Erythroblast (primary cell): ENCODE measurements at regions not wholly inside any gene's neighbourhood (a gene's known extent, or its start where the extent isn't known, plus 50 kb on each side); places are given as distances from the start of the nearest gene placed in this dataset.

Experiments used
- DNase-seq, 2 experiments: peaks; one replicate each; lab custom pipeline; 2025; lab: John Stamatoyannopoulos, UW
- GATA1 ChIP-seq: IDR thresholded peaks from 2 replicates; pipeline ENCODE4 v1.6.1; 2011; ENCODE audit warnings: low read depth, mild to moderate bottlenecking, control low read depth, low read length, moderate library complexity
- POLR2A ChIP-seq: IDR thresholded peaks from 2 replicates; pipeline ENCODE4 v1.6.1; 2011; ENCODE audit warnings: mild to moderate bottlenecking, low read length

DNA sequence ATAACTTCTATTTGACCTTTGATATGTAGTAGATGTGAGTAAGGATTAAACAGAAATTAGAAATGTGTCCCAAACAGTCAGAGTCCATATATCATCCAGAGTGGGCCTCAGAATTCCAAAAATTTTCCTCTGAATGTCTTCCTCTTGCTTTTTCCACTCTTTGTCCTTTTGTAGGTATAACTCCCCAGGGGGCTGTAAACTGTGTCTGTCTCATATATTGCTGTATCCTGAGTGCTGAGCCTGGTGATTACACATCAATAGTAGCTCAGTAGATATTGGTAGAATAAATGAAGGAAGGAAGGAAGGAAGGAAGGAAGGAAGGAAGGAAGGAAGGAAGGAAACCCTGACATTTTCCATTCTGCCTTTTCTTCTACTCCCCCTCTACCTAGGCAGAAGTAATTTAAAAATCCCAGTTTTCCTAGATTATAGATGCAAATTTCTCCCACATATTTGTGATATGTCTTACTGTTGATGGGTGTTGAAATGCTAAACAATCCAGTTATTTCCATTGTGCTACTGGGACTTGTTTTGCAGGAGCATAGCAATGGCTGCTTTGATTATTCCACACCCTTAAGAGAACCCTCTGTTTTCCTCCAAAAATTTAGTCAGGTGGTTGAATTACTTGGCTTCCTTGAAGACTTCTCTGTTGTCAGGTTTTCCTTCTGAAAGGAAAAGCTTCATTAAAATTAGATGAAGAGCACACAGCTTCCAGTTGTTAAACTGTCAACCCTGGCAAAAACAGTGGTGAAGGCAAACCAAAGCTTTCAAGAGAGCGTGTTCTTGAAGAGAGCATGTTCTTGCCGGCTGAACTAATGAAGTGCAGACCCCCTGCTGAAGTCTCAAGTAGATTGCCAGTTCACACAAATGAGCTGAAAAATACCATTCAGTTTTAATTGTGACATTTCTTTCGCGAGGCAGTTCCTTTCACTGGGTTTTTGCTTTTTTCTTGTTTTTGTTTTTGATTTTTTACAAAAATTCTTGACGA lies 147.8 kb downstream of the KCNE4 start:
- DNase-seq, result no peak
- no peak for TF ChIP-seq GATA1

DNA sequence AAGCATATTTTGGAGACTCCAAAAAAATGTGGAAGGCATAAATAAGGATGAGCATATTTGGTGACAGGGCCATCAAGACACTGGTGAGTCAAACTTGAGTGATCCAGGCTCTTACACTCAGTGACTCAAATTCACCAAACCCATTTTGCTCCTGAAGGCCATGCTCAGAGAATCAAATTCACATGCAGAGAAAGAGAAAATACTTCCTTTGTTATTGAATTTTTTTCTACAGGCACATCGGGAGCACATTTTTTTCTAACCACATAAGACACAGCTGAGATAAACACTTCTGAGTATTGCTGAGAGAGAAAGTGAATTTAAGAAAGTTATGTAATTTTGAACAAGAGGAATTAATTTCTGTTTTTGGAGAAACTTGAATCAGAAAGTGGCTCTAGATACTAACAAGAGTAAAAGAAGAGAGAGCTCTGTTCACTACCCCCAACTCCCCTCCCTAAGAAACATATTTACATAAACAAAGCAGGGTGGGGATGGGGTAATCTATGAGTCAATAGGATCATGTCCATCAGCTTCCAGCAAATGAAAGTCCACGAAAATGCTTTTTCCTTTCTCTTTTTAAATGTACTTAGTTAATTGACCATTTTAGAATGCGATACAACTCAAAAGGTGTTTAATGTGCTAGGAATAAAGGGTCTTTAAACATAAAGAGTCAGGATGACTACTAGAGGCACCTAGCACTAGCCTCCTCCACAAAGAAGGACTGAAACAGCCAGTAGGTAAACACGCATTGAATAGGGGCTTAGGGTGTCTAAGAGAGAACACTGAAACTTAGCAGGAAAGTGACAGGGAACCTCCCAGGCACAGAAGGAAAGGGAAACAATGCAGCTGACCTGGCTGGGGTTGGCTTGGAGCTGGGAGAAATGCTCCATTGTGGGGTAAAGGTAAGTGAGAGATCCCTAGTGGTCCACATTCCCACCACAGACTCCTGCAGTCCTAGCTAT lies 152.3 kb downstream of the KCNE4 start:
- no peak for TF ChIP-seq POLR2A
- no peak for TF ChIP-seq GATA1
- no peak for DNase-seq

DNA sequence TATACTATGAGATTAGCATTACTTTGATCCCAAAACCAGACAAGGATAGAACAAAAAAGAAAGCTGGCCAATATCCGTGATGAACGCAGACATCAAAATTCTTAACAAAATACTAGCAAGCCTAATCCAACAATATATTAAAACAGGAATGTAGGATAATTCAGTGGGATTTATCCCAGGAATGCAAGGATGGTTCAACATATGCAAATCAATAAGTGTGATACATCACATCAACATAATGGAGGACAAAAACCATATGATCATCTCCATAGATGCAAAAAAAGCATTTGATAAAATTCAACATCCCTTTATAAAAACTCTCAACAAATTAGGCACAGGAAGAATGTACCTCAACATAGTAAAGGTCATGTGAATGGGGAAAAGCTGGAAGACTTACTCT lies 158.5 kb downstream of the KCNE4 start:
- no peak for TF ChIP-seq GATA1
- no peak for TF ChIP-seq POLR2A
- DNase-seq, result no peak

DNA sequence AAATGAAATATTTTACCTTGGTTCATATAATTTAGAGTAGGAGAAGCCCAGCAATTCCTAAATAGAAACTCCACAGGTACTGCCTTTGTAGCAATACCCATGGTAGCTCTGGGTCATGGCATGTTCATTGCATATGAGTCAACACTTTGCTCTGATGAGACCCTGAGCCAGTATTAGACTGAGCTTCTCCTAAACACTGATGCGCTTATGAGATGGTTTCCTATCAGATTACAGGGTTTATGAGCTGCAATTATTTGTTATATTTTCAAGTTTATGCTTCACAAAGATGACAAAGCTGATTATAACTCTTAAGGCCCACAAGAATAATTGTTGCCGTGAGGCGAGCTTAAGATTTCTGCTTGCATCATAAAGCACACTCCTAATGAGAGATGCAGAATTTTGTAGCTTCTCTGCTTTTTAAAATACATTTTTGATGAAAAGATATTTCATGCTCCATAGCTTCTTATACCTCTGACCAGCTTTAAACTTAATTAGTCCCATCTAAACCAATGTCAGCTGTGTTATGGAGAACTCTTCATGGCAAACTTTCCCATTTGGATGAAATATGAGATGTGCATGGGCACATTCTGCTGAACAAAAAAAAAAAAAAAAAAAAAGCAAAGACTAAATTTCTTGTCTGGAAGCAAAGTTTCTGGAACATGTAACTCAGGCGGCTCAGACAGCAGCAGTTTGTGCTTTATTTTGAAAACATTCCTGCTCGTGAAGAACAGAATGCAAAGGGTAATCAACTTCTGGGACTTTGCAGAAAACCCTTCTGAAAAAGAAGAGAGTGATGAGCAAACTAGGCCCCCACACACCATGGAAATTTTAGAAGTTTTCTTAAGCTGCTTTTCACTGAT lies 162.6 kb downstream of the KCNE4 start:
- no peak for TF ChIP-seq POLR2A
- TF ChIP-seq GATA1, result no peak
- no peak for DNase-seq

DNA sequence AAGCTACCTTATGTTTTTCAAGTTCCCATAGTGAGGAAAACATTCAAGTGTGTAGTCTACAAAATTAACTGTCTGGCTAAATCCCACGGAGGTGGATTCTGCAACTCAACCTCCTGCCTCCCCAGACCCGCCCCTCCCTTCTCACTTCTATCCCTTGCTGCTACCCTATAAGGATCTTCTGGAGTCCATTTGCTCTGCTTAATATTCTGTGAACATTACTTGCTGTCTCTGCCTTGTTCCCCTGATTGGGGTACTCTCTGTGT lies 163.2 kb downstream of the KCNE4 start:
- TF ChIP-seq POLR2A (no peak), GATA1 (no peak)
- no peak for DNase-seq

DNA sequence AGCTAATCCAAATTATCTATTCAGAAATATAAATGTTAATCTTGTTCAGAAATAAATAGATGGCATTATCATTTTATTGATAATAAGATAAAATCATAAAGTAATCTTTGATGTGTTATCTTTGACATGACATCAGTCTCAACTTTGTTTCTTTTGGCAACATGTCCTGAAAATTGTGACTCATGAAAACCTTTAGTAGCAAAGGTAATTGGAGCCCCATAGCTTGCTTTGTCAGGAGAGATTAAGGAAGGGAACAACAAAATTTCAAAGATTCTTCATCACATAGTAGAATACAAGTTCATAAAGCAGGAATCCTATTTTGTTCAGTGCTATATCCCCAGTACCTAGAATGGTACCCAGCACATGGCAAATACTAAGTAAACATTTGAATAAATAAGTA lies 165.4 kb downstream of the KCNE4 start:
- TF ChIP-seq GATA1 (no peak), POLR2A (no peak)

DNA sequence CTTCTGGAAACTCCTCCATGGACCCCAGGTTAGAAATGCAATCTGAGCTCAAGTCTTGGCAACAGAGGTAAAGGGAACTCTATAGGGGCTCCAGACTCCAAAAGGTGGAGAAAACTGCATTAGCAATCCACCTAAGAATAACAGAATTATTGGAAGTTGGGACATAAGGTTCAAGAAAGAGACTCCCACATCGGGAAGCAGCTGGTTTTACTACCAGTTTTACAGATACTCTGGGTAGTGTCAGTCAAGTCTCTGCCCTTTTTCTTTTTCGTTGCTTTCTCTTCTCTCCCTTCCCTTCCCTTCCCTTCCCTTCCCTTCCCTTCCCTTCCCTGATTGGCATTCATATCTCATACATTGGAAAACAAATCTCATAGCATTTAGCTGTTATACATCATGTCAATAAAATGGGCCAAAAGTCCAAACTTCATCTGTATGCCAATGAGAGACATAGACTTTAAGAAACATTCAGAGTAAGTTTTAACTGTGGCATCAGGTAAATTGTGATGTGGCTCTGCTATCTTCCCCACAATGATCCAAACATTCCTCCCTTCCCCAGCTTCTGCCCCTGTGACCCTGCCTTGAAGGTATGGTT lies 166.7 kb downstream of the KCNE4 start:
- DNase-seq, result no peak
- TF ChIP-seq POLR2A (no peak), GATA1 (no peak)

More for the DNA sequence above, 165.4 kb downstream of the KCNE4 start:
- no peak for DNase-seq

DNA sequence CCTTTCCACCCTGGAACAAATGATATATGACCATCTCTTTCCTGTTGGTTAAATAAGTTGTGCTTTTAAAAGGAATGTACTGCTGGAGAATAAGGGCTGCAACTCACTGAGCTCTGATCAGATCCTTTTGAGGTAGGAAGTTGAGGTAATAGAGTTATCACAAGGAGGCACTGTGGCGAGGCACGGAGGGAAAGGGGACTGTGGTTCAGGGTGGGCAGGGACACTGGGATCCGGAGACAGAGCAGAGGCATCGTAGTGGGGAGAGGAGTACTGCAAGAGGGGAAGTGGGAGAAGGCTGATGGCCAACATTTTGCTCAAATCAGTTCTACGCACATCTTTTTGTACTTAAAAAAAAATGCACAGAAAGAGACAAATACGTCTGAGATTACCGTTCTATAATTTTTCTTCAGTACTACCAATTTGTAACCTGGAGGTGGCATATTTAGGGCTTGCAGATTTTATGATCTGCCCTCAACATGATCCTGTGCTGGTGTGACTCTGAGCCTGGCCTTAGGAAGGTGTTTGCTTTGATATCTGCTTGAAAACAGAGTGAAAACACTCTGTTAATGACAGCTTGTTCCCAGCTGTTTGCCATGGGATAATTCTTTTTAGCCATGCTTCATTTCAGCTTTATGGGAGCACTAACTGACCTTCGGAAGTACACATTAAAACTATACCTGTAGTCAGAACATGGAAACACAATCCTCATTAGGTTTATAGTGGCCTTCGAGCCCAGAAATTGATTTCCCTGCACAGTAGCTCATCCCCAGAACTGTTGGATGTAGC lies 168.1 kb downstream of the KCNE4 start:
- TF ChIP-seq GATA1 (no peak), POLR2A (no peak)
- DNase-seq, result no peak

DNA sequence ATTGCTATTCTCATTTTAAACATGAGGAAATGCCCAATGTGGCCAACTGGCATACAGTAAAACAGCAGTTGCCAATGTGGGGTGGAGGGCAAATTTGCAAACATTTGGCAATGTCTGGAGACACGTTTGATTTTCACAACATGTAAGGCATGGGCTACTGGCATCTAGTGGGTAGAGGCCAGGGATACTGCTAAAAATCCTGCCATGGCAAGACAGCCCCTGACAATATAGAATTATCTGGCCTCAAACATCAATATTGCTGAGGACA lies 168.6 kb downstream of the KCNE4 start:
- DNase-seq, result no peak
- TF ChIP-seq POLR2A (no peak), GATA1 (no peak)

DNA sequence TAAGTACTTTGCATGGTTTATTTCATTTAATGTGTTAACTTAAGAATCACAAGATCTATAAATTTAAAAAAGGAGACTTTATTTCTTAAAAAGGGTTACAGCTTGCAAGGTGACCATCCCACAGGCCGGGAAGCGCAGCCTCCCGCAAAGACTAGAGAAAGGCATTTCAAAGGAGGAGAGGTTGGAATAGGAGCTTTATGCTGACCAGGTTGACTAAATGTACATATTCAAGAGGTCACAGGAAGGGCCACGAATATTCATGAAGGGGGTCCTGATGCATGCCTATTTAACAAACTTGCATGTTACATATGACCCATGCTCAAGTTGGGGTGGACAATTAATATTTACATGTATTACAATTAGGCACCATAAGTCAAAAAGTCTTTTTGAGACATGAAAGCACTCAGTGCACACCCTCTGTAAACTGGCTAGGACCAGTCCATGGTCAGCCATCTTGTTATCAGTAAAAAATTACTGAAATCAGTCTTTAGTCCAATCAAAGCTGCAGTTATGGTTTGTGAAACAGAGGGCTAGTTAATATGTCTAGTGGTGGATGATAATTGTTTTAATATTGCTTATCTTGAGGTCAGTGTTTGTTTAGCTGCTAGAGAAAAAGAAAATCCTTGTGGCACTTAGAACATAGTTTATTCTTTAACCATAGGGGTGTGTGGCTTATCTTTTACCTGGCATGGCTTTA lies 169.3 kb downstream of the KCNE4 start:
- TF ChIP-seq GATA1, result no peak
- TF ChIP-seq POLR2A, result no peak
- no peak for DNase-seq

DNA sequence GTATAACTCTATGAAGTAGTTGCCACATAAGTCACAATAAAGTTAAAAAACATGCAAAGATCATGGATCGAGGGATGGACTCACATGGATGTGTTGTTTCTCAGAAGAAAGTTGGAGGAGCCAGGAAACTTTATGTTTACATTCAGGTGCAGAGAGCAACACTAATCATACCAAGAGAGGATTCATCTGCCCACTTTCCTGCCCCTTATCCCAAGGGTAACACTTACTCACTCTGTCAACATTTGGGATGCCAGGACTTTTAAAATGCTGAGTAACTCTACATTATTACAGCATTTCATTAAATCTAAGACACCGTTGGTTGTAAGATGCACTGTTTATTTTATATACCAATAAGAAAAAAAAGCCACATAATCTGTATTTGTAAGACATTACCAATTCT lies 170.4 kb downstream of the KCNE4 start:
- no peak for TF ChIP-seq GATA1
- TF ChIP-seq POLR2A, result no peak
- no peak for DNase-seq

DNA sequence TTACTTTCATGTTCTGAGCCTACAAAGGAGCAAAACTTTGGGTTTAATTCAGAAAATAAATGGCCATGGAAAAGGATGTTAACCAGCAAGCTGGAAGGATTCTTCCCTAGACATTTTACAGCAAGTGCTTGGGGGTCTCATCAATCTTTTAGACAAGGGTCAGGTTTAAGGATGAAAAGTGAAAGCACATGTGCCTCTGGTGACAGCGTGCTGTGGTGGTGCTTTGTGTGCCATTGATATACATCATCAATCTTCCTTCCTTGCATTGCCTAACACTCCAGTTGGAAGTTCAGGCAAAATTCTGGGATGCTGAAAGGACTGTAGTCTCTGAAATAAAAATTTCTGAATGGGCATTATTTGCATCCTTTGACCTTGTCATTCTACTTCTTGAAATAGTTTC lies 171.2 kb downstream of the KCNE4 start:
- no peak for DNase-seq
- TF ChIP-seq POLR2A, result no peak
- TF ChIP-seq GATA1, result no peak
